ENCODE measurements at regions not wholly inside any gene's neighbourhood (a gene's known extent, or its start where the extent isn't known, plus 50 kb on each side); places are given as distances from the start of the nearest gene placed in this dataset.

DNA sequence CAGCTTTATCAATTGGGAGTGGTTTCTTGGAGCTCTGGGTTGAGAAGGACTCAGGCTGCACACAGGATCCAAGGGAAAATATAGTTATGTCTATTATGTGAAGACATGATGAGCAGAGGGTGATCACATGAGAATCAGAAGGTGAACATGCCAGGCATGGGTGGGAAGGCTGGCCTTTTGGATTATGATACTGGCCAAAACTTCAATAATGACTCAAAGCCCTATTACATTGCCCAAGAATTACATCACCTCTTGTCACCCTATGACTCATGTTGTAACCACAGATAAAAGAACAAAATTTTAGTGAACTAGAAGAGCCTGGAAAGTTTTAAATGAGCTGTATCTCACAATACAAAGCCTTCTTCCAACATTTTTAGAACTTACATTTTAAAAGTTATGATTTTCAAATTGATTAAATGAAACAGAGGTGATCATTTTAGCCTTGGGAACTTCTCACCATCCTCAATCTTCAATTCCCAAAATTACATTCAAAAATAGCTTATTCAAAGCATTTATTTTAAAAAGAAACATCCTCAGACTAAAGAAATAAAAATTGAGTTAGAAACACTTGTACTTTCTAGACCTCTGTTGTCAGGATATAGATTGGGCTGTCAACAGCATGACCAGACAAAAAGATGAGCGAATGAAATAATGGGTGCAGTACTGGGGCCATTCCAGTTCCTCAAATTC lies 428.3 kb downstream of the MBD2 start:
- H2BK5ac ChIP-seq (ENCODE audit: low read depth, low read length, poor library complexity, severe bottlenecking): no peak overlapping the region
- no peaks in the 10 kb centered on the region for H3K36me3 ChIP-seq (ENCODE audit: control insufficient read depth, insufficient read depth, low read length)
- no peak overlapping the region for H3K56ac ChIP-seq (ENCODE audit: extremely low read depth, insufficient read depth, low read length)
- H3K79me1 ChIP-seq (ENCODE audit: low read depth in 1 of 2, low read length in 2 of 2): no peaks in the 10 kb centered on the region
- ATAC-seq (ENCODE audit: low read depth) (no peak), DNase-seq (peak; percentile 1)
- H3K4me1 ChIP-seq (ENCODE audit: control insufficient read depth, insufficient read depth, low read length): no peaks in the 10 kb centered on the region
- ChIA-PET CTCF (no interaction called here), POLR2A (ENCODE audit: unreplicated experiment) (no interaction called here)
- peaks cover 7% of the 10 kb centered on the region; the same call in 1 of the 2 replicates for H3K9me3 ChIP-seq (ENCODE audit: control insufficient read depth, insufficient read depth, low read length)
- dilution Hi-C loops (cut with HindIII; ENCODE audit: low sequenced_read_pairs, unreplicated experiment): no loop called here
- no TSS peak for BruUV-seq (replicated peaks)
- no peak overlapping the region for H2BK15ac ChIP-seq (ENCODE audit: low read depth, low read length)
- no peak overlapping the region for H3K9ac ChIP-seq (ENCODE audit: low read depth, low read length)
- no peak overlapping the region for H2BK120ac ChIP-seq (ENCODE audit: low read depth, low read length)
- H3K4me3 ChIP-seq (ENCODE audit: insufficient read depth, low read depth, low read length): no peak overlapping the region
- H3K4ac ChIP-seq (ENCODE audit: low read depth, low read length): no peak overlapping the region
- no peak overlapping the region for H2AK5ac ChIP-seq (ENCODE audit: low read depth, low read length)
- no peak overlapping the region for H4K91ac ChIP-seq (ENCODE audit: insufficient read depth, low read depth, low read length)
- no peaks in the 10 kb centered on the region for H3K27me3 ChIP-seq (ENCODE audit: control insufficient read depth, insufficient read depth, low read length)
- H3K14ac ChIP-seq (replicated peaks; ENCODE audit: low read depth, low read length): no peak overlapping the region
- no peak overlapping the region for H3K23ac ChIP-seq (ENCODE audit: low read depth, low read length)
- no CpG with 5 or more reads among the region's 1 CpG for WGBS, 2 experiments (ENCODE audit: extremely low coverage in 2 of 2, insufficient read length in 1 of 2)
- no peak overlapping the region for H3K27ac ChIP-seq (ENCODE audit: insufficient read depth, low read length)
- H3K18ac ChIP-seq (ENCODE audit: low read depth, low read length): no peak overlapping the region
- H4K20me1 ChIP-seq (ENCODE audit: insufficient read depth, low read length): no peaks in the 10 kb centered on the region
- no peak overlapping the region for H2BK20ac ChIP-seq (ENCODE audit: low read depth, low read length)
- intact Hi-C loops (cut with micrococcal nuclease): no loop called here
- H4K8ac ChIP-seq (ENCODE audit: low read depth in 2 of 2, low read length in 2 of 2): no peak overlapping the region
- no peak overlapping the region for H2AFZ ChIP-seq (replicated peaks; ENCODE audit: low read length, poor library complexity)
- no peaks in the 10 kb centered on the region for H3K9me1 ChIP-seq (ENCODE audit: insufficient read depth, low read length)
- TF ChIP-seq CEBPB (IDR thresholded peaks at IDR 0.05; ENCODE audit: low read depth, low read length) (peak; percentile 56; the same call in 1 of the 2 replicates), BHLHE40 (IDR thresholded peaks at IDR 0.05; ENCODE audit: low read depth, low read length) (no peak), MXI1 (IDR thresholded peaks at IDR 0.05; ENCODE audit: borderline replicate concordance, low read depth, low read length) (no peak), FOS (IDR thresholded peaks at IDR 0.05; ENCODE audit: low read depth, low read length) (0 out of 2 replicates have a peak, but pooled peaks have one; percentile 20), CHD1 (IDR thresholded peaks at IDR 0.05; ENCODE audit: low read depth, low read length) (no peak)
- TF ChIP-seq, protein P1, sequence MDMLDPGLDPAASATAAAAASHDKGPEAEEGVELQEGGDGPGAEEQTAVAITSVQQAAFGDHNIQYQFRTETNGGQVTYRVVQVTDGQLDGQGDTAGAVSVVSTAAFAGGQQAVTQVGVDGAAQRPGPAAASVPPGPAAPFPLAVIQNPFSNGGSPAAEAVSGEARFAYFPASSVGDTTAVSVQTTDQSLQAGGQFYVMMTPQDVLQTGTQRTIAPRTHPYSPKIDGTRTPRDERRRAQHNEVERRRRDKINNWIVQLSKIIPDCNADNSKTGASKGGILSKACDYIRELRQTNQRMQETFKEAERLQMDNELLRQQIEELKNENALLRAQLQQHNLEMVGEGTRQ (IDR thresholded peaks at IDR 0.05; ENCODE audit: low read depth, low read length): no peak
- TF ChIP-seq, protein P2, sequence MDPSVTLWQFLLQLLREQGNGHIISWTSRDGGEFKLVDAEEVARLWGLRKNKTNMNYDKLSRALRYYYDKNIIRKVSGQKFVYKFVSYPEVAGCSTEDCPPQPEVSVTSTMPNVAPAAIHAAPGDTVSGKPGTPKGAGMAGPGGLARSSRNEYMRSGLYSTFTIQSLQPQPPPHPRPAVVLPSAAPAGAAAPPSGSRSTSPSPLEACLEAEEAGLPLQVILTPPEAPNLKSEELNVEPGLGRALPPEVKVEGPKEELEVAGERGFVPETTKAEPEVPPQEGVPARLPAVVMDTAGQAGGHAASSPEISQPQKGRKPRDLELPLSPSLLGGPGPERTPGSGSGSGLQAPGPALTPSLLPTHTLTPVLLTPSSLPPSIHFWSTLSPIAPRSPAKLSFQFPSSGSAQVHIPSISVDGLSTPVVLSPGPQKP (IDR thresholded peaks at IDR 0.05; ENCODE audit: borderline replicate concordance, low read depth, low read length): no peak
- H3K4me2 ChIP-seq (ENCODE audit: low read depth, low read length): no peak overlapping the region
- no peak overlapping the region for H4K5ac ChIP-seq (ENCODE audit: low read depth, low read length)
- in situ Hi-C loops (cut with MboI; ENCODE audit: low sequenced_read_pairs): no loop called here
- no peak overlapping the region for H2AK9ac ChIP-seq (replicated peaks; ENCODE audit: low read depth, low read length, poor library complexity)

Measured in IMR-90 (cell line).